Panc1 (cell line): ENCODE measurements at regions not wholly inside any gene's neighbourhood (a gene's known extent, or its start where the extent isn't known, plus 50 kb on each side); places are given as distances from the start of the nearest gene placed in this dataset.

ENCODE experiments used
- ATAC-seq: fragments of 200-7000 bp; cut with Tn5 transposase; 2 replicates; pipeline ENCODE4 v1.9.1; 2020; ENCODE audit warnings: mild to moderate bottlenecking, moderate library complexity
- BruUV-seq: library from RNA; stranded (reverse); fragments of 400-500 nt; replicated peaks from 2 replicates; lab custom pipeline; 2021; lab: Mats Ljungman, UMichigan
- CTCF ChIA-PET: fragments of 300-600 bp; sonication (Branson Sonifier 250); formaldehyde crosslinking; loops from one replicate; lab custom pipeline; 2022; ENCODE audit warnings: antibody characterized with exemption; lab: Charles Lee
- POLR2A ChIA-PET: fragments of 300-600 bp; sonication (Branson Sonifier 250); formaldehyde crosslinking; loops from one replicate; lab custom pipeline; 2022; ENCODE audit warnings: antibody characterized with exemption; lab: Charles Lee
- DNase-seq: peaks from one replicate; pipeline ENCODE4 v3.0.0-alpha.2; 2010; ENCODE audit warnings: low read depth, low spot score
- H3K27ac ChIP-seq: 2 replicates; pipeline ENCODE4 v1.5.1; 2011; ENCODE audit warnings: mild to moderate bottlenecking, low read length, inconsistent platforms
- H3K27me3 ChIP-seq: fragments of 200-500 bp; sonication (Bioruptor generic); 2 replicates; pipeline ENCODE4 v1.6.0; 2014; ENCODE audit warnings: low read length, inconsistent platforms; ENCODE audit not compliant: control insufficient read depth, insufficient read depth
- H3K36me3 ChIP-seq: fragments of 200-500 bp; sonication (Bioruptor generic); 2 replicates; pipeline ENCODE4 v1.5.1; 2014; ENCODE audit warnings: inconsistent platforms, mild to moderate bottlenecking, low read length, moderate library complexity; ENCODE audit not compliant: control insufficient read depth, insufficient read depth
- H3K4me1 ChIP-seq: 2 replicates; pipeline ENCODE4 v1.5.1; 2011; ENCODE audit warnings: inconsistent platforms, mild to moderate bottlenecking, low read length, moderate library complexity; ENCODE audit not compliant: control insufficient read depth, insufficient read depth
- H3K4me3 ChIP-seq, 2 experiments: 2 replicates each; pipeline ENCODE4 v1.5.1; 2011 to 2012; ENCODE audit warnings: low read depth in 2 of 2, low read length in 2 of 2, mild to moderate bottlenecking in 2 of 2, inconsistent platforms in 1 of 2, moderate library complexity in 1 of 2
- H3K9me3 ChIP-seq: fragments of 200-500 bp; sonication (Bioruptor generic); 2 replicates; pipeline ENCODE4 v1.5.1; 2014; ENCODE audit warnings: low read depth, mild to moderate bottlenecking, inconsistent platforms, low read length, moderate library complexity; ENCODE audit not compliant: control insufficient read depth, insufficient read depth
- CTCF ChIP-seq: fragments of 450-650 bp; IDR thresholded peaks from 2 replicates; pipeline ENCODE4 v1.5.1; 2017; ENCODE audit warnings: mild to moderate bottlenecking
- POLR2AphosphoS5 ChIP-seq: IDR thresholded peaks from 2 replicates; pipeline ENCODE4 v1.6.1; 2012; ENCODE audit warnings: mild to moderate bottlenecking, low read depth, low read length, moderate library complexity
- REST ChIP-seq, 2 experiments: IDR thresholded peaks; 2 replicates each; pipeline ENCODE4 v1.6.1; 2011 to 2012; ENCODE audit warnings: low read depth in 2 of 2, control low read depth in 1 of 2, low read length in 1 of 2, mild to moderate bottlenecking in 1 of 2, moderate library complexity in 1 of 2; ENCODE audit not compliant: insufficient read depth in 1 of 2
- SIN3A ChIP-seq: IDR thresholded peaks from 2 replicates; pipeline ENCODE4 v1.6.1; 2012; ENCODE audit warnings: low read depth, mild to moderate bottlenecking, low read length, moderate library complexity, borderline replicate concordance; ENCODE audit not compliant: insufficient read depth
- TCF7L2 ChIP-seq: IDR thresholded peaks from 2 replicates; pipeline ENCODE4 v1.6.1; 2011; ENCODE audit warnings: mild to moderate bottlenecking, low read depth, low read length, inconsistent platforms
- in situ Hi-C: cut with HindIII; loops from 2 replicates; pipeline ENCODE4 v1.10.0; 2016; ENCODE audit warnings: low sequenced_read_pairs, low pct_unique_long_range_greater_than_20kb
- intact Hi-C: fragments of 100-400 bp; cut with micrococcal nuclease; formaldehyde crosslinking; loops from one replicate; pipeline ENCODE4 v1.10.0; 2022; ENCODE audit not compliant: unreplicated experiment

GRCh38 chr13:108113407-108113806 lies 101.9 kb downstream of the LIG4 start:
- Histone ChIP-seq H3K4me1 (no peaks in the 10 kb centered on the region), H3K9me3 (no peaks in the 10 kb centered on the region), H3K27me3 (no peaks in the 10 kb centered on the region), H3K36me3 (no peaks in the 10 kb centered on the region), H3K27ac (no peak overlapping the region), H3K4me3 (no peak overlapping the region)
- in situ Hi-C loops (no loop called here), intact Hi-C loops (no loop called here)
- CTCF ChIA-PET, result no interaction called here
- no peak for TF ChIP-seq SIN3A
- no TSS peak for BruUV-seq
- POLR2A ChIA-PET, result no interaction called here
- ATAC-seq (no peak), DNase-seq (no peak)

GRCh38 chr13:108104736-108105135 lies 110.6 kb downstream of the LIG4 start:
- DNase-seq, result no peak
- no peaks in the 10 kb centered on the region for H3K4me1 ChIP-seq
- intact Hi-C loops (no loop called here), in situ Hi-C loops (no loop called here)
- H3K27me3 ChIP-seq, result no peaks in the 10 kb centered on the region
- no peaks in the 10 kb centered on the region for H3K36me3 ChIP-seq
- POLR2A ChIA-PET, result no interaction called here
- no peak for TF ChIP-seq POLR2AphosphoS5
- TF ChIP-seq TCF7L2, result no peak
- TF ChIP-seq SIN3A, result no peak
- TF ChIP-seq CTCF, result no peak
- TF ChIP-seq REST (IDR thresholded peaks at IDR 0.05; ENCODE audit: insufficient read depth in 1 of 2, low read depth in 2 of 2, low read length in 1 of 2), result no peak
- no TSS peak for BruUV-seq
- no peak overlapping the region for H3K27ac ChIP-seq
- no peaks in the 10 kb centered on the region for H3K9me3 ChIP-seq
- CTCF ChIA-PET, result no interaction called here
- ATAC-seq, result no peak
- H3K4me3 ChIP-seq, result no peak overlapping the region

- Histone ChIP-seq H3K27me3 (no peaks in the 10 kb centered on the region), H3K4me3 (no peak overlapping the region), H3K4me1 (no peaks in the 10 kb centered on the region), H3K27ac (no peak overlapping the region), H3K36me3 (no peaks in the 10 kb centered on the region), H3K9me3 (no peaks in the 10 kb centered on the region)
- BruUV-seq, result no TSS peak
- CTCF ChIA-PET, result no interaction called here
- POLR2A ChIA-PET, result no interaction called here
- no peak for ATAC-seq
- in situ Hi-C loops, result no loop called here
- TF ChIP-seq TCF7L2 (no peak), POLR2AphosphoS5 (no peak), SIN3A (no peak), CTCF (no peak), REST (IDR thresholded peaks at IDR 0.05; ENCODE audit: insufficient read depth in 1 of 2, low read depth in 2 of 2, low read length in 1 of 2) (no peak)
- intact Hi-C loops, result no loop called here
- no peak for DNase-seq
Measured at GRCh38 chr13:108102771-108103170, 112.6 kb downstream of the LIG4 start.
